NCI-H345 treated with DMSO at 0.1 percent for 48 hours (cell line): ENCODE measurements at regions not wholly inside any gene's neighbourhood (a gene's known extent, or its start where the extent isn't known, plus 50 kb on each side); places are given as distances from the start of the nearest gene placed in this dataset.
"Not testable (repeated sequence)": the region's sequence is repeated elsewhere in the genome, so short reads cannot be mapped to it uniquely, and the experiment has no call there.

ENCODE experiments used
- DNase-seq: peaks from one replicate; lab custom pipeline; 2025; ENCODE audit not compliant: unreplicated experiment; lab: John Stamatoyannopoulos, UW

DNA sequence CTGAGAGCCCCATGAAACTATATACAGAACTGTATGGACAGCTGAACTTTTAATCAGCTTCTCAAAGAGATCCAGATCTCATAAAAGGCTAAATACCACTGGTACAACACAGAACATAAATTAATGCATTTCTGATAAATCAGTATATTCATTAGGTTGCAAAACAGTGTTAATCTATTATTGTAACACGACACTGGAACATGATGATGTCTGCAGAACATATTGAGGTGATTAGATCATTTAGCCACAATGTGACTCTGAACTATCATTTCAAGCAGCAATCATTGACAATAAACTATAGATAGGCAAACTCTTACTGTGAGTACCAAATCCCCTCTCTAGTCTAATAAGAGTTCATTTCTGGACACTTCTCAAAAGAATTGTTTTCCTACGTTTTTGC lies 50.3 kb downstream of the GASK1B start:
- DNase-seq = no peak

DNA sequence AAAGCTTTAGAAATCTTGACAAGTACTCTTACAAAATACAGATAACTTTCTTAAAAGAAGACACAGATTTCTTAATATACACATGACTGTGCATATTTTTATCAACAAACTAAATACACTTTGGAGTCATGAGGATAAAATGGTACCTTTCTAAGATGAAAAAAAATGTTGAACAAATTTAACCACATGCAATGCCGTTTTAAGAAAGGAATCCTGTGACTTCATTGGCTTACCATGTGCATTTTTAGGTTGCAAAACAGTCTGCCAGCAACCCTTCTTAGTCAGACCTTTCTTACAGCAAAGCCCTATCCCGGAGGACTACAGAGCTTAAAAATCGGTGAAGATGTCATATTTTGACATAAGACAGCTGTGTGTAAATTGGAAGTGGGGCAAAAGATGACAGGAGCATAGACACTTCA lies 51.7 kb downstream of the GASK1B start:
- DNase-seq = no peak

GRCh38 chr4:158120645-158121151 lies 52.1 kb downstream of the GASK1B start:
- DNase-seq = not testable (repeated sequence)

DNA sequence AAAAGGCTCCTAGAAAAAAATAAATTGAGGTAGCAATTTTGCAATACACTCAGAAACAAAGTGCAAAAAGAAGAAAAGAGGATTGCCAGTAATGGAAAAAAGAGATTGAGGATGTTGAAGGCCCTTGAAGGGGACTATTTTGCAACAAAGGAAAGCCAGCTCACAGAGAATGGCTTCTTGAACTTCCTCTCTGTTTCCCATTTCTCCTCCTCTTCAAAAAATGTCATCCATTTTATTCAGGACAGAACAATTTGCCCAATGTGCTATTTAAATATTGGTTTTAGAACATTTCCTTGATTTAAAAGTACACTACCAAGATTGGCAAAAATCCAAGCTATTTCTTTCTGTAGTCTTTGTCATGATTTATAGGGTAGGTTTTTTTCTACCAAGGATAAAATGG lies 60.2 kb downstream of the GASK1B start:
- DNase-seq = no peak

GRCh38 chr4:158111241-158111640 lies 61.6 kb downstream of the GASK1B start:
- DNase-seq = no peak

DNA sequence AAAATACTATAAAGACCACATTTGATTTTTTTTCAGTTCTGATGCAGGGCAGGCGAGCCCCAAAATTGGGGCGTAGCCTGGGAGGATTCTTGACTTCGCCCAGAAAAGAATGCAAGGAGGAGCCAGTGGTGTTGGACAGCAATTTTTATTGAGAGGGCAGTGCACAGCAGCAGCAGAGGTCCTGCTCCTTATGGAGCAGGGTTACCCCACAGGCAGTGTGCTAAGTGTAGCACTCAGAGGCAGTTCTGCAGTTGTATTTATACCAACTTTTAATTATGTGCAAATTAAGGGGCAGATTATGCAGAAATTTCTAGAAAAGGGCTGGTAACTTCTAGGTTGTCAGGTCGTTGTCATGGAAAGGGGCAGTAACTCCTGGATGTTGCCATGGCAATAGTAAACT lies 69.9 kb downstream of the GASK1B start:
- DNase-seq = no peak

DNA sequence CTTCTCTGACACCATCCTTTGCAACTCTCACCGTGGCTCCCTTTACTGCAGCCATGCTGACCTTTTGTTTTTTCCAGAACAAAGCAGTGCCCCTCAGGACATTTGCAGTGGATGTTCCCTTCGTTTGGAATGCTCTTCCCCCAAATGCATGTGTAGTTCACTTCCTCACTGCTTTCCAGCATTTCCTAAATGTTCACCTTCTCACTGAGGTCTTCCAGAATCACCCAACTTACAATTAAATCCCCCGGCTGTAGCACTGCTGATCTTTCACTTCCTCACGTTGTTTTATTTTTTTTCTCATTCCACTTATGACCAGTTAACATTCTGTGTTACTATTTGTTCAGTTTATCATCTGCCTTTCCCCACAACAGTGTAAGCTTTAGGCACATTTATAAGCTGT lies 73.1 kb downstream of the GASK1B start:
- no peak for DNase-seq

DNA sequence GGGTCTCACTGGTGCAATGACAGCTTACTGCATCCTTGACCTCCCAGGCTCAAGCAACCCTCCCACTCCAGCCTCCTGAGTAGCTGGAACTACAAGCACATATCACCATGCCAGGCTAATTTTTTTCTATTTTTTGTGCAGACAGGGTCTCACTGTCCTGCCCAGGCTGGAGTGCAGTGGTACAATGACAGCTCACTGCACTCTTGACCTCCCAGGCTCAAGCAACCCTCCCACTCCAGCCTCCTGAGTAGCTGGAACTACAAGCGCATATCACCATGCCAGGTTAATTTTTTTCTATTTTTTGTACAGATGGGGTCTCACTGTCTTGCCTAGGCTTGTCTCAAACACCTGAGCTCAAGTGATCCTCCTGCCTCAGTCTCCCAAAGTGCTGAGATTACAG lies 74.0 kb downstream of the GASK1B start:
- no peak for DNase-seq

DNA sequence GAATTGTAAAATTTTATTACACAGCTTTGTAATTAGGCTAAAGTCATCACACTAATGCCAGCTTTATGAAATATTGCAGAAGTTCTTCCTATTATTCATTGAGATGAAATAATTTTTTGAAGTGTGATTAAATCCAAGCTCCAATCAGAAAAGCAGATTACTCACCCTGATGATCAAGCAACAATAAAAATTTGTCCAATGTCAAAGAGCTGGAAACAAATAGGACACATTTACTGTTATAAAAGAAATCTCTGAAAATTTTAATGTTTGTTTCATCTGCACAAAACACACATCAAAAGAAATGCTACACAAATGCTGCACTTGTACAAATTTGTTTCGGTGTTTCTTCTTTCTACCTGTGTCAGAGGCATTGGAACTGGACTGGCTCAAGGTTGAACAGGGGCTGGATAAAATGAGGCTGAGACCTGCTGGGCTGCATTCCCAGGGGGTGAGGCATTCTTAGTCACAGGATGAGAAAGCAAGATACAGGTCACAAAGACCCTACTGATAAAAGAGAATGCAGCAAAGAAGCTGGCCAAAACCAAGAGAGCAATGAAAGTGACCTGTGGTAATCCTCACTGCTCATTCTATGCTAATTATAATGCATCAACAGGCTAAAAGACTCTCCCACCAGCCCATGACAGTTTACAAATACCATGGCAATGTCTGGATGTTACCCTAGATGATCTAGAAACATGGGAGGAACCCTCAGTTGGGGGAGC lies 78.3 kb downstream of the GASK1B start:
- DNase-seq = no peak

GRCh38 chr4:158090323-158090722 lies 82.5 kb downstream of the GASK1B start:
- no peak for DNase-seq

DNA sequence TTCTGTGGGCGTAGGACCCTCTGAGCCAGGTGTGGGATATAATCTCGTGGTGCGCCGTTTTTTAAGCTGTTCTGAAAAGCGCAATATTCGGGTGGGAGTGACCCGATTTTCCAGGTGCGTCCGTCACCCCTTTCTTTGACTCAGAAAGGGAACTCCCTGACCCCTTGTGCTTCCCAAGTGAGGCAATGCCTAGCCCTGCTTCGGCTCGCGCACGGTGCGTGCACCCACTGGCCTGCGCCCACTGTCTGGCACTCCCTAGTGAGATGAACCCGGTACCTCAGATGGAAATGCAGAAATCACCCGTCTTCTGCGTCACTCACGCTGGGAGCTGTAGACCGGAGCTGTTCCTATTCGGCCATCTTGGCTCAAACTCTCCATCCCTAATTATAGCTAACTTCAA lies 82.9 kb downstream of the GASK1B start:
- not testable (repeated sequence) for DNase-seq

DNA sequence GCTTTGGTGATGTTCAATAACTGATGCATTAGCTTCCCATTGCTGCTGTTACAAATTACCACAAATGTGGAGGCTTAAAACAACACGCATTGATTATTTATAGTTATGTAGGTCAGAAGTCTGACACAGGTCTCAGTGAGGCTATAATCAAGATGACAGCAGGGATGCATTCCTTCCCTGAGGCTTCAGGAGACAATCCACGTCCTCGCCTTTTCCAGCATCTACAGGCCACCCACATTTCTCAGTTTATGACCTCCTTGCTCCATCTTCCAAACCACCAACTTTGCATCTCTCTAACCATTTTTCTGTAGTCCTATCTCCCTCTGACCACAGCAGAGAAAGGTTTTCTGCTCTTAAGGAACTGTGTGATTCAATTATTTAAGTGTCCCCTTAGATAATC lies 92.5 kb downstream of the GASK1B start:
- DNase-seq = no peak

GRCh38 chr4:158079661-158080060 lies 93.2 kb downstream of the GASK1B start:
- no peak for DNase-seq

GRCh38 chr4:158077835-158078234 lies 95.0 kb downstream of the GASK1B start:
- no peak for DNase-seq

DNA sequence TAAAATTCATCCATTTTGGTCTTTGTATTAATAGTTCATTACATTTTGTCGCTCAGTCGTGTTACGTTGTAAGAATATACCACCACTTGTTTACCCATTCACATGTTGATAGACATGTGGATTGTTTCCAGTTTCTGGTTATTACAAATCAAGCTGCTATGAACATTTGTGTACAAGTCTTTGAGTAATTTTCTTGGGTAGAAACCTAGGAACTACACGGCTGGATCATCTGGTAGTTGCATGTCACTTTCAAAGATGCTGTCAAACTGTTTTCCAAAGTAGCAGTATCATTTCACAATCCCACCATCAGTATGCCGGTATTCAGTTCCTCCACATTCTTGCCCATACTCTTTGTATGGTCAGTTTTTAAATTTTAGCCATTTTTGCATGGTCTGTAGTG lies 98.0 kb downstream of the GASK1B start:
- DNase-seq = no peak

- DNase-seq = no peak
Measured at GRCh38 chr4:158071931-158072330, 100.9 kb downstream of the GASK1B start.

GRCh38 chr4:158068068-158068467 lies 104.8 kb downstream of the GASK1B start:
- no peak for DNase-seq

DNA sequence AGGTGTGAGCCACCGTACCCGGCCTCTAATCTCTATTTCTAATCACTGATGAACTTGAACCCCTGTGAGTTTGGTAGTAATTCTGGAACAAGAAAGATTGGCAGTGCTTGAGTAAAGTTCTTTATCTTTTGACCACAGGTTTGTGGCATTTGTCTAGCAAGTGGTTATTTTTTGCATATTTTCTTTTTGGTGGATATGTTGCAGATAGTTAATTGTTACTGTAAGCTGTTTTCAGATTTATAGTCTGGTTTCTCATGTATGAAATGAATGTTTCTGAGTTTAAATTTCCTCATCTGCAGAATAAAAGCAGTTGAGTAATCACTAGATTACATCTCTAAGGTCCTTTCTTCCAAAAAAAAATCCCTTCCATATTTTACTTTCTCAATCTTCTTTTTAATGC lies 105.2 kb downstream of the GASK1B start:
- no peak for DNase-seq

DNA sequence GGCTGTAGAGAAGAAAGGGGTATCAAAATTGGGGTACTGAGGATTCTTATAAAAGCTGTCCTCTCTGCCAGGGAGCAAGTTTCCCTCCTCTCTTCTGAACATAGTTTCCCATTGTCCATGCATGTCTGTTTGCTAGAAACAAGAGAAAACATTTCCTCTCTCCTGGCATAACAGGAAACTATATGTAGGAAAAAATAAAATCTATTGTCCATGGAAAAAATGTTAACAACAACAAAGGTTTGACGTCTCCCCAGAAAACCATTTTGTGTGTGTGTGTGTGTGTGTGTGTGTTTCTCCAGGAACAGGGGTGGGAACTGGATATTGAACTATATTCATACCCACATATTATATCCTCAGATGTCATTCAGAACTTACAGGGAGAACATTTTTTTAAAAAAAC lies 107.2 kb downstream of the GASK1B start:
- no peak for DNase-seq

GRCh38 chr4:158065176-158065575 lies 107.6 kb downstream of the GASK1B start:
- DNase-seq = no peak

- DNase-seq = no peak
Measured at GRCh38 chr4:158056689-158057245, 116.1 kb downstream of the GASK1B start.

- DNase-seq = no peak
Measured at GRCh38 chr4:158055668-158056067, 117.2 kb downstream of the GASK1B start.

DNA sequence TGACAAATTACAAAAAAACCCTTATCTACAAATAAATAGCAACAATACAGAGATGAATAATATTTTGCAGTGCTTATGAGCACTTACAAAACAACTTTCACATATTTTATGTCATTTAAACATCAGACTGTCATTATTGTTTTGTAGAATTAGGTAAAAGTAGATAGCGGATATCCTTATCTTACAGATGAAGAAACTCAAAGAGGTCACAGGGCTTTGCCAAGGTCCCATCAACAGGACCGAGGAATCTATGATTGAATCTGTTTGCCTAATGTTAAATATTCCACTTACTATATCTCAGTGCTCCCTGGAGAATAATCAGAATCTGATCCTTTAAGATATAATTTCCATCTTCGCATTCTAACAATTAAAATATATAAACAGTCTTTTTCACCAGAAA lies 119.0 kb downstream of the GASK1B start:
- no peak for DNase-seq
